DMS153 (cell line): ENCODE measurements at regions not wholly inside any gene's neighbourhood (a gene's known extent, or its start where the extent isn't known, plus 50 kb on each side); places are given as distances from the start of the nearest gene placed in this dataset.

Experiments
- DNase-seq: peaks from one replicate; lab custom pipeline; 2025; lab: John Stamatoyannopoulos, UW

GRCh38 chr6:79305020-79305419, 70.5 kb upstream of the HMGN3 start:
- no peak for DNase-seq

GRCh38 chr6:79302341-79302740, 67.9 kb upstream of the HMGN3 start:
- DNase-seq: no peak

GRCh38 chr6:79301290-79301689, 66.8 kb upstream of the HMGN3 start:
- no peak for DNase-seq

GRCh38 chr6:79296211-79296610, 61.7 kb upstream of the HMGN3 start:
- no peak for DNase-seq
